ENCODE measurements at regions not wholly inside any gene's neighbourhood (a gene's known extent, or its start where the extent isn't known, plus 50 kb on each side); places are given as distances from the start of the nearest gene placed in this dataset.

DNA sequence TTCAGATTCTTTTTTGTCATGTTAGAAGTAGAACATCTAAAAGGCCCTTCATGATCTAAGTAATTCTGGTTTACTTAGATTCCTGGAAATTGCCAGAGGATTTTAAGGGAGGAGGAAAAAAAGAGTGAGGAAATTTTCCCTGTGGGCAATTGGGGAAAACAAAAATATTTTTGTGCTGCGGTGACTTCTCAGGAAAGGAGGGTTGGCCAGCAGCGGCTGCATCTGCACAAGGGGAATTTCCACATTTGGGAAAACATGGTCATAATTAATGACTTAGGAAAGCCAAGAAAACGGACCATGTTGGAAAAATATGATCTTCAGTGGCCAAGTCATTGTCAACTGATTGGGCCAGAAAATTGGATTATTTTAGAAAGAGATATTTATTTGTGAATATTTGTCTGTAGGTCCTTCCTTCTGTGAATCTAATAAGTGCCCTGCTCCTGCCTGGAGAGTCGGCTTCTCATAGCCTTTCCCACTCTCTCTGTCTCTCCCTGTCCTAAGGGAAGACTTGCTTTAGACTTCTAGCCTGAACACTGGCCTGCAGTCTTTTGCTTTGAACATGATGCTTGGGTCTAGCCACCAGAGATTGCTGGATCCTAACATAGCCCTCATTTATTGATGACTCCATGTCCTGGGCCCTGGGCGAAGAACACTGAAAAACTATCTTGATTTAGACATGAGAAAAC lies 124.2 kb upstream of the MKLN1 start:
- no peak for DNase-seq (ENCODE audit: low read depth in 2 of 2, low spot score in 1 of 2)

DNA sequence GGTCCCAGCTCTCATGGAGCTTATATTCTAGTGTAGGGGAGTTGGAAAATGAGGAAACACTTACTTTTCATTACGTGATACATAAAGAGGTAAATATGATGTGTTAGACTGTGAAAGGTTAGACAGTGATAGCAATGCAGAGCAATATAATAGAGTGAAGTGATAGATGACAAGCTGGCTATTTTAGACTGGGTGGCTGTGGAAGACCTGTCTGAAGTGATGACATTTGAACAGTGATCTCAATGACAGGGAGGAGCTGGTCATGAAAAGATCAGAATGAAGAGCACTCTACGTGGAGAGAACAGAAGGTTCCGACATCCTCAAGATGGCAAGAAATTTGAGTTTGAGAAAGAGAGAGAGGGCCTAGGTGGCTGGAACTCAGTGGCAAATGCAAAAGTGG lies 118.9 kb upstream of the MKLN1 start:
- DNase-seq (ENCODE audit: low read depth in 2 of 2, low spot score in 1 of 2), result no peak

DNA sequence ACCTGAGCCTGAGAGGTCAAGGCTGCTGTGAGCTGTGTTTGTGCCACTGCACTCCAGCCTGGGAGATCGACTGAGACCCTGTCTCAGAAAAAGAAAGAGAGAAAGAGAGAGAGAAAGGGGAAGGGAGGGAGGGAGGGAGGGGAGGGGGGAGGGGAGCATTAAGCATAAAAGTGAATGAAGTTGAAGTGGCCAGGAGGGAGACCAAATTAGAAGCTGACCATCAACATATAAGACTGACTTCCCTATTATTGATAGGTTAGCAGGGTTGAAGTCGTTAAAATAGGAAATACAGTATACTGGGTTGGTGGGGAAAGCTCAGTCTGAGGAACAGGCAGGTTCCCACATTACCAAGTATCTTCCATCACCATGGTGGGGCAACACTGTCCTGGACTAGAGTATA lies 117.1 kb upstream of the MKLN1 start:
- no peak for DNase-seq (ENCODE audit: low read depth in 2 of 2, low spot score in 1 of 2)

DNA sequence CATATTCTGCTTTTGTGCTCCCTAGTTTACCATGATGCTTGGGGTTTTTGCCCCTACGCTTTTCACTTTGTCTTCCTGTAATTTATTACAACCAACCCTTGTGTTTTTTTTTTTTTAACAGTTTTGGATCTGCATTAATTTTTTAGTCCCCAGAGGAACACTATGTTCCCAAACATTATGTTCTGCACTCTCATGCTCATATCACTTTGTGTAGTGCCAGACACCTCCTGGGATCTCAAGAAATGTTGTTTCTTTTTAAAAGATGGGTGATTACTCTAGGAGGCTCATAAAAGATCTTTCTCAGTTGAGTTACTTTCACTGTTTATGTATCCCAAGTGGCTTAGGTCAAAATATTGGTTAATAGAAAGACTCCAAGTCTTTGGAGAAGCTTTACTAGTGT lies 116.2 kb upstream of the MKLN1 start:
- DNase-seq (ENCODE audit: low read depth in 2 of 2, low spot score in 1 of 2), result no peak

DNA sequence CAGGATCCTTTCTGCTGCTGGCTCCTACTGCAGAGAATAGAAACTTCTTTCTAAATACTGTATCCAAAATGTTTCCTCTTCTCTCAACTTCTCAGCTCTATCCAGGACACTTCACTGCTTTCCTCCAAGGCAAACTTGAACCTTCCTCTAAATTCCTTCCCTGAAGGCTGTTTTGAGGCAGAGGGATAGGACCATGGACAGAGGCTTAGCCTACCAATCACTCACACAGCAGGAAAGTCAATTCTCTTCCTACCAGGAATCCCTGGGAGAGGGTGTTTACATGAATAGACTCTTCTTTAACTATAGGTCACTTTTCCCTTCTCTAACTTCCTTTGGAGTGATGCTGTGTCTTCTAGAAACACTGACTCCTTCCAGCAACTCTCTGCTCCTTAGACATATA lies 115.6 kb upstream of the MKLN1 start:
- DNase-seq (ENCODE audit: low read depth in 2 of 2, low spot score in 1 of 2), result no peak

DNA sequence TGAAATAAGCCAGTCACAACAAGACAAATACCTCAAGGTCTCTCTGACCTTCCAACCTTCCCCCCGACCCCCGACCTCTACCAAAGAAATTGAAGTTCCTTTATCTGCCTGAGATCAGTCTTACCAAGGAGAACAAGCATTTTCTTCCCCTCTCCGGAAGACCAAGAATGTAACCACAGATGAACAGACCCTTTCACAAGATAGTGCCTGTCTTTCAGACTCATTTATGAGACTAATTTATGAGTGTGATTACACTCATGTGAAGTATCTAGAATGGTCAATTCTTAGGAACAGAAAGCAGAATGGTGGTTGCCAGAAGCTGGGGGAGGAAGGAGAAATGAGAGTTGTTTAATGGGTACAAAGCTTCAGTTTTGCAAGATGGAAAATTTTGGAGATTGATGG lies 108.9 kb upstream of the MKLN1 start:
- no peak for DNase-seq (ENCODE audit: low read depth in 2 of 2, low spot score in 1 of 2)

DNA sequence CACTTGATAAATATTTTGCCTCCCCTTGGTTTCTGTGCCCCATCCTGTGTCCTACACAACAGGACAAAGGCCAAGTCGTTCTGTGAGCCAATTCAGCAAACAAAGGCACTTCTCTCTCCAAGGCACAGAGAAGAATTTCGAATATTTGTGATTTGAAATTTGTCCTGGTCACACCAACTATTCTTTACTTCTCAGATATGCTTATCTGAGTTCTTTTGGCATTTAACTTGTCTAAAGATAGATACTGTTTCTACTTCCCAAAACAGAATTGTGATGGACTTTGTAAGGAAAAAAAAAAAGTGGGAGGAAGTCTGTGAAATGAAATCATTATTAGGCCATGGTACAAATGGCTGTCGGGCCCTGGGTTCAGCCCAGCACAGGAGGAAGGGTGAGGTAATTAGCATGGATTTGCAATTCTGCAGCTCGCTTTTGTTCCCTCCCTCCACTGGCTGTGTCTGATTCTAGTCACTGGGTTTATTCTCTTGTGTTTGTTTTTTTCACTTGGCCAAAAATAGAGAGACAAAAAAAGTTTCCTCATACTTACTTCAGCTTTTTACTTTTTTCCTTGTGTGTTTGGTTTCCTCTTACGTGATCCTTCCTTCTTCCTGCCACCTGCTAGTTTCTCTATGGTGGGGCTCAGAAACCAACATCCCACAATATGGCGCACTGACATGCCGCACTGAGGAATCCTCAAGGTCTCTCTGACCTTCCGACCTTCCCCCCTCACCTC lies 108.2 kb upstream of the MKLN1 start:
- DNase-seq (ENCODE audit: low read depth in 2 of 2, low spot score in 1 of 2), result no peak

DNA sequence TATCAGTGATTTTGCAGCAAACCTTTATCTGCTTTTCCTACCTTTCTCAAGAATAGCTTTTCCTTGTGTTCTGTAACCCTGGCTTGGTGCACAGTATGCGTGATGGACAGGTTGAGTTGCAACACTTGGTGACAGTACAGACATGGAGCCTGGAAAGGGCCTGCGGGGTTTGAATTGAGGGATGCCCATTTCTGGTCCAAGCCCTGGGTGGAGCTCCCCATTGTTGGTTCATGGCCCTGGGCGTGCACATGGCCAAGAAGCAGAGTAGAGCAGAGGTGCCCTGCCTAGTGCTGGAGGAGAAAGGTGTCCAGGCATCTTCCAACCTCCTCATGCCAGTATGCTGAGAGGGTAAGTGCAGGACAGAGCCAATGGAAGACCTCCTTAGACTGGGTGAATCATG lies 106.6 kb upstream of the MKLN1 start:
- DNase-seq (ENCODE audit: low read depth in 2 of 2, low spot score in 1 of 2), result no peak

DNA sequence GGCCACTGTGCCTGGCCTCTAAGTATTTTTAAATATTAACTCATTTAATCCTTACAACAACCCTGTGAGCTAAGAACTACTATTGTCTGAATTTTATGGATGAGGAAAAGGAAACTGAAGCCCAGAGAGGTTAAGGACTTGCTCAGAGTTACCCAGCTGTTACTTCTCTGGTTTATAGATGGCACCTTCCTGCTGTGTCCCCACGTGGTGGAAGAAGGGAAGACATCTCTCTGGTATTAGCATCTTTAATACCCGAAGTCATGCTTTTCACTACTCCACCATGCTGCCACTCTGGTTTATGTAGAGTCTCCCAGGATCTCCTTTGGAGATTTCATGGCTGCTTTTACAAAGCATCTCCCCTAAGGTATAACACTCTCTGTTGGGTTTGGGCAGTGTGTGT lies 105.5 kb upstream of the MKLN1 start:
- DNase-seq (ENCODE audit: low read depth in 2 of 2, low spot score in 1 of 2), result no peak

DNA sequence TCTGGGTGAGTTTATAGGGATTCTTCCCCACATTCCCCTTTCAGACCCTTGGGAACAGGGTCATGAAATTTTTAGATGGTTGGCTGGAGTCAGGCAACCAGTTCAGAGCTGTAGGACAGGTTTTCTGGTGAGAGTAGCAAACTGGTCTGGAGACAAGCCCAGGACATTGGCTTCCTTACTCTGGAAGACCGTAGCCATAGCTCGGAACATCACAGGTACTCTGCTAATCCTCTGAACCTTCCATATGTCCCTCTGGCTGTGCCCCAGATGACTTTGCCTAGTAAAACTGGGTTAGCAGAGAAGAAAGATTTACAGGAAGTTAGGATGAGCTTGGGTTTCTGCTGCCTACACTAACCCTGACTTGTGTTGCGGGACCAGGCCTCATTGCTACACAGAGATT lies 104.5 kb upstream of the MKLN1 start:
- DNase-seq (ENCODE audit: low read depth in 2 of 2, low spot score in 1 of 2), result no peak

DNA sequence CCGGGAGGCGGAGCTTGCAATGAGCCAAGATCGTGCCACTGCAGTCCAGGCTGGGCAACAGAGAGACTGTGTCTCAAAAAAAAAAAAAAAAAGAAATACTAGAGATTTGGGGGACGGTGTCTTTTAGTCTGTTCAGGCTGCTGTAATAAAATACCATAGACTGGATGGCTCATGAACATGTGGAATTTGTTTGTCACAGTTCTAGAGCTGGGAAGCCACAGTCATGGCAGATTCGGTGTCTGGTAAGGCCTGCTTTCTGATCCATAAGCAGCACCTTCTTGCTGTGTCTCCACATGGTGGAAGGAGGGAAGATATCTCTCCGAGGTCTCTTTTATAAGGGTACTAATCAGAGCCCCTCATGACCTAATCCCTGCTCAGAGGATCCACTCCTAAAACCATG lies 102.7 kb upstream of the MKLN1 start:
- DNase-seq (ENCODE audit: low read depth in 2 of 2, low spot score in 1 of 2), result no peak

DNA sequence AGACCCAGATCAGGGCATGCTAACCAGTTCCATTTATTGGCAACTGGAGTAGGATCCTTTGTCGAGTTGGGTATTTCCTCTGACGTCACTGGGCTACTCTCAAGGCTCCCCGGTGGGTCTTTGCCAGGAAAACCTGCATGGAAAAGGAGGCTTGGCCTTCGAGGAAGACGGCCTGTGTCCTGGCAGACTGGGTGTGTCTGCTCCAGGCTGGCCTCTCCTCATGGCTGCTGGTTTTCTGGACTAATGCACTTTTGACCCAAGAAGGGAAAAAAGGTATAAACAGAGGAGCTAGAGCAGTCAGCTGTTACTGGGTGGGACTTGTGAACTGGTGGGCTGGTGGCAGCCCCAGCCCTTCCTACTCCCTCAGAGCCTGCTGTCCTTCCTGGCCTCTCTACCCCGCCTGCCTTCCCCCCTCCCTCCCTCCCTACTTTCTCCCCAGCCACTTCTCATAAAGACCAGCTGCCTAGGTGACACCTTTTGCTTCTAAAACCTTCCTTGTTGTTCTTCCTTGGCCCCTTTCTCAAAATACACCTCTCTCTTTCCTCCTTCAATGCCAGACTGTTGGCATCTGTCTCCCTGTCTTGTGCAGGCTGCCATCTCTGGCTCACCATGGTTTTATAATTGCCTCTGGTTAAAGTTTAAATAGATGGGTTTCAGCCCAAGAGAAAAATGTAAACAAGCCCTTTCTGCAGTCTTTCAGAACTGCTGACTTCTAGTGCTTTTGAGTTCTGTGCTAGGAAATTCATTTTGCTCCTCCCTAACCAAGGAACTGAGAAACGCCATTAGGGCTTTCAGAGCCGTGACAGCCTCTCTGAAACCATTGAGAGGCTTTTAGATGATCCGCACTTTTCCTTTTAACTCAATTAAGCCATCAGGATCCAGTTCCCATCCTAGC lies 101.8 kb upstream of the MKLN1 start:
- no peak for DNase-seq (ENCODE audit: low read depth in 2 of 2, low spot score in 1 of 2)

DNA sequence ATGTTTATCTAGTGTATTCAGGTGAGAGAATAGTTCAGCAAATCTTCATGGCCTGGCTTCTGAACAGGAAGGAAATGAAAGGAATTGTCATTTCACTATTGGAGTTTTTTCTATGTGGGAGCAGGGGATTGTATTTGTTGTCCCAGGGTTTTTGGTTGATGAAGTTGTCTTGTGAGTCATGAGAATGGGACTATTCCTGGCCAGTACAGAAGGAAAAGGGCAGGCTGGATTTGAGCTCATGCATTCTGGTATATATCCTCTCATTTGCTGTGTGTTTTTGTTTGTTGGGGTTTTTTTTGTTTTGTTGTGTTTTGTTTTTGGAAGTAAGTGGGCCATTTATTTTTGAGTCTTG lies 101.2 kb upstream of the MKLN1 start:
- no peak for DNase-seq (ENCODE audit: low read depth in 2 of 2, low spot score in 1 of 2)

DNA sequence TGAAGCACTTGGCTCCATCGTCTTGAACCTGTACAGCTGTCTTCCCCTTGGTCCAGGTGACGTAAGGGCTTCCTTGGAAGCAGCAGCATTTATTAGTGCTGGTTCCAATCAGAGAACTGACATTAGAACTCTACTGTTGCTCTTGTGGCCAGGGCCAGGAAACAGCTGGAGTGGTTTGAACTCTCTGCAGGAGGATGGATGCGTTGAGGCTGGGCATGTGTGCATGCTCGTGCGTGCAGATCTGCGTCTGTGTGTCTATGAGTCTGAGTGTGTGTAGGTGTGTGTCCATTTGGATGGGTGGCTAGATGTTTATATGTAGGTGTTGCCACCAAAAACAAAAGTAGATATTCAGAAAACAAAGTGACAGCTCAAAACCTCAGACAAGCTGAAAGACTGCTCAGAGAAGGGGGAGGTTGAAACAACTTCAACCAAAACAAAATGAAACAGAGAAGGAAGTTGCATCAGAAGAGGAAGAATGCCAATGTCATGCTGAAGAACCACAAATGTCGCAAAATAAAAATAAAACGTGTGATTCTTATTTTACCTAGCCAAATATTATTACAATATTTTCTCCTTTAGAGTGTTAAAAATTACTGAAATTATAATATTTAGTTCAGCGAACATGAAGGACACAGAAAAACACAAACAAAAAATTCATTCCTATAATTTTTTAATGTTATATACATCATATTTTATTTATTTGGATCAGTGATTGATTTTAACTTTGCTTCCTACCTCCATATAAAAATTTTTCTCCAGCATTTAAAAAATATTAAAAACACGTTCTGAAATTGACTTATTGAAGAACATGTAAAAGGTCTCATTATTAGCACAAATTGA lies 96.1 kb upstream of the MKLN1 start:
- DNase-seq (ENCODE audit: low read depth in 2 of 2, low spot score in 1 of 2), result peak; percentile 11 to 25

DNA sequence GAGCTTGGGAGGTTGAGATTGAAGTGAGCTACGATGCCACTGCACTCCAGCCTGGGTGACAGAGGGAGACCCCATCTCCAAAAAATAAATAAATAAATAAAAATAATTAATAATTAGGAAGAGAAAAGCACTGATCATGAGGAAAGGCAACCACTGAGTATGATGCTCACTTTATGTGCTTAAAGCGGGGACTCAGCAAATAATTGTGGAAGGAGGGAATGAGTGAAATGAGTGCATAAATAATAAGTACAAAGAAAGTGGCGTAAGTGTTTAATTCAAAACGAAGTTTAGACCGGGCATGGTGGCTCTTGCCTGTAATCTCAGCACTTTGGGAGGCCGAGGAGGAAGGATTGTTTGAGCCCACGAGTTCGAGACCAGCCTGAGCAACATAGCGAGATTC lies 94.9 kb upstream of the MKLN1 start:
- DNase-seq (ENCODE audit: low read depth in 2 of 2, low spot score in 1 of 2), result no peak

DNA sequence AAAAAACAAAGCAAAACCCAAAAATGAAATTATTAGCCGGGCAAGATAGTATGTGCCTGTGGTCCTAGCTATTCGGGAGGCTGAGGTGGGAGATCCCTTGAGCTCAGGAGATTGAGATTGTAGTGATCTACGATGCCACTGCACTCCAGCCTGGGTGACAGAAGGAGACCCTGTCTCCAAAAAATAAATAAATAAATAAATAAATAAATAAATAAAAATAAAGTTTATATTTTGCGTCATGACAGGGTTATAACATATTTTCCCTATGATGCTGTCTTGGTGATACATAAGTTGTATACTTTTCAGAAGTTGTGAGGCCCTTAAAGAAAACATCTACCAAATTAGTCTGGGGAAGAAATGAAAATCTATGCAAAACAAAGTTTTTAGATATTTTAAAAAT lies 94.5 kb upstream of the MKLN1 start:
- DNase-seq (ENCODE audit: low read depth in 2 of 2, low spot score in 1 of 2), result no peak

DNA sequence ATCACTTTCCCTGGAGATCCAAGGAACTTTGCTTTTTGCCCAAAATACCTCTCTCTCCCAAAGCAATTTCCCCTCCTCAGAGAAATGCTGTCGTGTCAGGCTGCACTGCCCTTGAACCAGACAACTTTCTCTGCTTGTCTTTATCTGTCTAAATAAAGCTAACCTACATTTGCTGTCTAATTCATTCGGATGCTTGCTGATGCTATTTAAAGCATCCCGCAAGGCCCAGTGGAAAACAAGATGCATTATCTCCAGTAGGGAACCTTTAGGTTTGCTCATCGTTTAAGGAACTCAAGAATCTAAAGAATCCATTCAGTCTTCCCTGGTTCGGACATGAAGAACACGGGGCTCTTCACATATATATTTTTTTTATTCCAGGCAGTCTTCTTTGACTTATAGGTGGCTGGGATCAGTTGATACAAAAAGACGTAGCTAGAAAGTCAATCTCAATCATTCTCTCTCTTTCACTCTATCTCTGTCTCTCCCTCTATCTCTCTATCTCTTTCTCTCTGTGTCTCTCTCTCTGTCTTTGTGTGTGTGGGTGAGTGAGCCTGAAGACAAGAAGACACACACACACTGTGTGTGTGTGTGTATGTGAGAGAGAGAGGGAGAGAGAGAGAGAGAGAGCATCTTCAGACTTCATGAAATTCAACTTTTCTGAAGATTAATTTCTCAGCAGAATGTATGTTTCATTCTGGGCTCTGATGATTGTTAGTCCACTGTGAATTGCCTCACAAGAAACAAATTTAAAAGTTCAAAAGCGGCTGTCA lies 92.8 kb upstream of the MKLN1 start:
- no peak for DNase-seq (ENCODE audit: low read depth in 2 of 2, low spot score in 1 of 2)

DNA sequence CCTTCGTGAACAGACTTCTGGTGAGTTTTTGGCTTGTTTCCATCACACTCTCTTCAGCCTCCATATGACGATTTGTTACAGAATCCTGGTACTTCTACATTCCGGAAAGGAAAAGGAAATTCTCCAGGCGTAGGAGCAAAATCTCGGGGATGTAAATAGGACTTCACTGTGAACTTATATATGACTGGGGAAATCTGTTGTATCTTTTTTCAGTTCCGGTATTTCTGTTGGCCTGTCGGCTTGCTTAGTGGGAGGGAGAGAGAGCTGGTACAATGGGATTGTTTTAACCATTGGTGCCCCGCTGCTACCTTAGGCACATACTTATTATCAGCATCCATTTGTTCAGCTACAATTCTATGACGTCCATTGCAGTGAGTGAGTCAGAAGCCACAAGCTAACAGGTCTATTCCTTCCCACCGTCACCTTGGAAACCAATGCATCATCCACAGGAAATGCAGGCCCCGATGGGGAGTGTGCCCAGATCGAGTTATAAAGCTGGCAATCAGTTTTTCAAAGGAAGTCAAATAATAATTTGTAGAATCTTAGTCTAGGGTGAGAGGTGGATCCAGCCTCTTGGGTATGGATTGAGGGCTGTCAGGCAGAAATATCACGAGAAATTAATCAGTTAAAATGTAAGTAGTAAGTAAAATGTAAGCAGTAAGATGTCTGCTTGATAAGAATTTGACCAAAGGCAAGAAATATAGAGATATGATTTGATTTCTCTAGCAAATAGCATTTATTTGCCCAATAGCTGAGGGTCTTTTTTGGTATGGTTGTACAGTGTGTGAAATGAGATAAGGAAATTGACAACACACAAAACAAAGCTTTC lies 92.0 kb upstream of the MKLN1 start:
- peak; percentile 53 to 58 for DNase-seq (ENCODE audit: low read depth in 2 of 2, low spot score in 1 of 2)

DNA sequence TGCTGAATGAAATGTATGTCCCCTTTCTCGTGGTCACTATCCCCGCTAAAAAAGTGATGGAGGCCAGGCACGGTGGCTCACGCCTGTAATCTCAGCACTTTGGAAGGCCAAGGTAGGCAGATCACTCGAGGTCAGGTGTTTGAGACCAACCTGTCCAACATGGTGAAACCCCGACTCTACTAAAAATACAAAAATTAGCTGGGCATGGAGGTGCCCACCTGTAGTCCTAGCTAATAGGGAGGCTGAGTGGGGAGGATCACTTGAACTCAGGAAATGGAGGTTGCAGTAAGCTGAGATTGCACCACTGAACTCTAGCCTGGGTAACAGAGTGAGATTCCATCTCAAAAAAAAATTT lies 91.4 kb upstream of the MKLN1 start:
- no peak for DNase-seq (ENCODE audit: low read depth in 2 of 2, low spot score in 1 of 2)

Data from stimulated activated CD8-positive, alpha-beta memory T cell treated with anti-CD3 and anti-CD28 coated beads, Interleukin-4, amount 100 ng/mL, for 1 hour (primary cell).